Caco-2 (cell line): ENCODE measurements at regions not wholly inside any gene's neighbourhood (a gene's known extent, or its start where the extent isn't known, plus 50 kb on each side); places are given as distances from the start of the nearest gene placed in this dataset.

Source experiments
- BruUV-seq: library from RNA; stranded (reverse); fragments of 400-500 nt; replicated peaks from 2 replicates; lab custom pipeline; 2021; lab: Mats Ljungman, UMichigan
- CTCF ChIA-PET: fragments of 300-600 bp; sonication (Branson Sonifier 250); formaldehyde crosslinking; loops from one replicate; lab custom pipeline; 2022; ENCODE audit warnings: antibody characterized with exemption; lab: Charles Lee
- POLR2A ChIA-PET: fragments of 300-600 bp; sonication (Branson Sonifier 250); formaldehyde crosslinking; loops from one replicate; lab custom pipeline; 2022; ENCODE audit warnings: antibody characterized with exemption; lab: Charles Lee
- DNase-seq, 2 experiments: peaks; one replicate each; pipeline versions ENCODE4 v3.0.0 to v3.0.0-alpha.2; 2020 to 2022
- H3K27me3 ChIP-seq: replicated peaks from 2 replicates; pipeline ENCODE4 v1.6.0; 2011; ENCODE audit warnings: low read length; ENCODE audit not compliant: control insufficient read depth, insufficient read depth
- H3K36me3 ChIP-seq: 2 replicates; pipeline ENCODE4 v1.5.1; 2011; ENCODE audit warnings: low read length; ENCODE audit not compliant: control insufficient read depth, insufficient read depth
- H3K4me1 ChIP-seq: fragments of 250-450 bp; sonication (Bioruptor Pico); 2 replicates; pipeline ENCODE4 v1.5.1; 2020; ENCODE audit warnings: mild to moderate bottlenecking
- H3K4me3 ChIP-seq: 2 replicates; pipeline ENCODE4 v1.5.1; 2011; ENCODE audit warnings: low read depth, mild to moderate bottlenecking, control low read depth, low read length
- H3K9me3 ChIP-seq: fragments of 250-450 bp; sonication (Bioruptor Pico); 2 replicates; pipeline ENCODE4 v1.5.1; 2020; ENCODE audit warnings: mild to moderate bottlenecking, moderate library complexity
- H3K27ac Mint-ChIP-seq: one replicate; pipeline ENCODE4 v1.8.0; 2022; ENCODE audit warnings: mixed read lengths; ENCODE audit not compliant: unreplicated experiment
- H3K27me3 Mint-ChIP-seq: one replicate; pipeline ENCODE4 v1.8.0; 2022; ENCODE audit warnings: mixed read lengths; ENCODE audit not compliant: insufficient read depth, unreplicated experiment
- H3K36me3 Mint-ChIP-seq: one replicate; pipeline ENCODE4 v1.8.0; 2022; ENCODE audit warnings: mild to moderate bottlenecking, mixed read lengths; ENCODE audit not compliant: insufficient read depth, unreplicated experiment
- H3K4me1 Mint-ChIP-seq: one replicate; pipeline ENCODE4 v1.8.0; 2022; ENCODE audit warnings: low read depth, mixed read lengths; ENCODE audit not compliant: unreplicated experiment
- H3K4me3 Mint-ChIP-seq: one replicate; pipeline ENCODE4 v1.8.0; 2022; ENCODE audit warnings: mild to moderate bottlenecking, moderate library complexity, mixed read lengths; ENCODE audit not compliant: unreplicated experiment
- H3K9me3 Mint-ChIP-seq: one replicate; pipeline ENCODE4 v1.8.0; 2022; ENCODE audit warnings: mixed read lengths; ENCODE audit not compliant: unreplicated experiment
- CTCF ChIP-seq, 2 experiments: fragments of 200-600 bp in 1 of 2; IDR thresholded peaks; 1 replicate in 1 of 2; 2 replicates in 1 of 2; pipeline versions ENCODE4 v1.5.1 to v1.8.0; 2011 to 2022; ENCODE audit warnings: antibody characterized with exemption in 1 of 2, control low read depth in 1 of 2, inconsistent platforms in 1 of 2, low read depth in 1 of 2, low read length in 1 of 2, mild to moderate bottlenecking in 1 of 2, moderate library complexity in 1 of 2; ENCODE audit not compliant: insufficient read depth in 1 of 2, severe bottlenecking in 1 of 2, unreplicated experiment in 1 of 2
- intact Hi-C: fragments of 100-400 bp; cut with micrococcal nuclease; formaldehyde crosslinking; loops from one replicate; pipeline ENCODE4 v1.10.0; 2022; ENCODE audit not compliant: unreplicated experiment

GRCh38 chr5:56480705-56481427 is 247.7 kb upstream of the ANKRD55 start:
- ChIA-PET POLR2A (interaction anchor here (0.5 to 1.7 kb wide), 9 partner anchors 13 to 334 kb away, joined by 3 to 8 read pairs (median 3); no protein-coding TSS in a partner anchor), CTCF (interaction anchor here (0.9 to 3.1 kb wide), 3 partner anchors 78 to 344 kb away, joined by 3 to 12 read pairs (median 3); no protein-coding TSS in a partner anchor)
- peak overlapping the region; percentile 71 for H3K27ac Mint-ChIP-seq
- TF ChIP-seq CTCF (IDR thresholded peaks at IDR 0.05; ENCODE audit: insufficient read depth in 1 of 2, low read depth in 1 of 2, low read length in 1 of 2, severe bottlenecking in 1 of 2, unreplicated experiment in 1 of 2), result no peak
- H3K9me3 Mint-ChIP-seq, result no peaks in the 10 kb centered on the region
- no peaks in the 10 kb centered on the region for H3K36me3 ChIP-seq
- H3K4me1 Mint-ChIP-seq, result peaks cover 32% of the 10 kb centered on the region
- no peaks in the 10 kb centered on the region for H3K27me3 Mint-ChIP-seq
- no peaks in the 10 kb centered on the region; the same call in 1 of the 2 replicates for H3K9me3 ChIP-seq
- peak overlapping the region; percentile 56 for H3K4me3 ChIP-seq
- H3K36me3 Mint-ChIP-seq, result peaks cover 6% of the 10 kb centered on the region
- BruUV-seq, result no TSS peak
- peaks cover 48% of the 10 kb centered on the region for H3K4me1 ChIP-seq
- peak overlapping the region; percentile 69 for H3K4me3 Mint-ChIP-seq
- DNase-seq, result peak; percentile 73 to 76
- intact Hi-C loops, result loop anchor here (1.0 to 10.0 kb wide), 8 partner anchors 25 to 336 kb away; partner anchors contain the start of gene MAP3K1
- no peaks in the 10 kb centered on the region for H3K27me3 ChIP-seq

GRCh38 chr5:56480078-56480704 is 247.1 kb upstream of the ANKRD55 start:
- intact Hi-C loops, result loop anchor here (1.0 to 10.0 kb wide), 6 partner anchors 33 to 337 kb away; partner anchors contain the start of gene MAP3K1
- TF ChIP-seq CTCF (IDR thresholded peaks at IDR 0.05; ENCODE audit: insufficient read depth in 1 of 2, low read depth in 1 of 2, low read length in 1 of 2, severe bottlenecking in 1 of 2, unreplicated experiment in 1 of 2), result no peak
- Mint-ChIP-seq H3K36me3 (peaks cover 6% of the 10 kb centered on the region), H3K4me1 (peaks cover 34% of the 10 kb centered on the region), H3K27ac (peak overlapping the region; percentile 71), H3K9me3 (no peaks in the 10 kb centered on the region), H3K27me3 (no peaks in the 10 kb centered on the region), H3K4me3 (peak overlapping the region; percentile 69)
- no peaks in the 10 kb centered on the region for H3K27me3 ChIP-seq
- peak overlapping the region; percentile 56 for H3K4me3 ChIP-seq
- H3K36me3 ChIP-seq, result no peaks in the 10 kb centered on the region
- H3K9me3 ChIP-seq, result no peaks in the 10 kb centered on the region; the same call in 1 of the 2 replicates
- H3K4me1 ChIP-seq, result peaks cover 53% of the 10 kb centered on the region
- ChIA-PET CTCF (interaction anchor here (0.9 to 3.1 kb wide), 3 partner anchors 78 to 345 kb away, joined by 3 to 12 read pairs (median 3); no protein-coding TSS in a partner anchor), POLR2A (interaction anchor here (1.0 to 1.7 kb wide), 7 partner anchors 13 to 210 kb away, joined by 3 to 8 read pairs (median 4); no protein-coding TSS in a partner anchor)
- TSS peak; percentile 61 for BruUV-seq
- DNase-seq, result peak; percentile 53 to 68

GRCh38 chr5:56479696-56480077 is 246.6 kb upstream of the ANKRD55 start:
- DNase-seq, result no peak
- peak overlapping the region; percentile 69 for H3K4me3 Mint-ChIP-seq
- H3K9me3 Mint-ChIP-seq, result no peaks in the 10 kb centered on the region
- H3K27me3 Mint-ChIP-seq, result no peaks in the 10 kb centered on the region
- H3K27me3 ChIP-seq, result no peaks in the 10 kb centered on the region
- POLR2A ChIA-PET, result interaction anchor here (1.0 to 1.7 kb wide), 7 partner anchors 12 to 209 kb away, joined by 3 to 8 read pairs (median 4); no protein-coding TSS in a partner anchor
- CTCF ChIA-PET, result interaction anchor here (0.9 to 3.1 kb wide), 2 partner anchors 209 to 346 kb away, joined by 3 to 12 read pairs; no protein-coding TSS in a partner anchor
- no peak for TF ChIP-seq CTCF (IDR thresholded peaks at IDR 0.05; ENCODE audit: insufficient read depth in 1 of 2, low read depth in 1 of 2, low read length in 1 of 2, severe bottlenecking in 1 of 2, unreplicated experiment in 1 of 2)
- H3K4me3 ChIP-seq, result peak overlapping the region; percentile 56
- peak overlapping the region; percentile 71 for H3K27ac Mint-ChIP-seq
- intact Hi-C loops, result loop anchor here (1.0 to 10.0 kb wide), 6 partner anchors 33 to 338 kb away; partner anchors contain the start of gene MAP3K1
- peaks cover 34% of the 10 kb centered on the region for H3K4me1 Mint-ChIP-seq
- peaks cover 58% of the 10 kb centered on the region for H3K4me1 ChIP-seq
- no TSS peak for BruUV-seq
- peaks cover 6% of the 10 kb centered on the region for H3K36me3 Mint-ChIP-seq
- H3K36me3 ChIP-seq, result no peaks in the 10 kb centered on the region
- H3K9me3 ChIP-seq, result no peaks in the 10 kb centered on the region; the same call in 1 of the 2 replicates
